HG02610 (cell line): ENCODE measurements at regions not wholly inside any gene's neighbourhood (a gene's known extent, or its start where the extent isn't known, plus 50 kb on each side); places are given as distances from the start of the nearest gene placed in this dataset.

Experiments
- ATAC-seq: cut with Tn5 transposase; IDR thresholded peaks from one replicate; pipeline ENCODE4 v1.9.1; 2021; ENCODE audit warnings: mild to moderate bottlenecking, moderate library complexity; ENCODE audit not compliant: unreplicated experiment

DNA sequence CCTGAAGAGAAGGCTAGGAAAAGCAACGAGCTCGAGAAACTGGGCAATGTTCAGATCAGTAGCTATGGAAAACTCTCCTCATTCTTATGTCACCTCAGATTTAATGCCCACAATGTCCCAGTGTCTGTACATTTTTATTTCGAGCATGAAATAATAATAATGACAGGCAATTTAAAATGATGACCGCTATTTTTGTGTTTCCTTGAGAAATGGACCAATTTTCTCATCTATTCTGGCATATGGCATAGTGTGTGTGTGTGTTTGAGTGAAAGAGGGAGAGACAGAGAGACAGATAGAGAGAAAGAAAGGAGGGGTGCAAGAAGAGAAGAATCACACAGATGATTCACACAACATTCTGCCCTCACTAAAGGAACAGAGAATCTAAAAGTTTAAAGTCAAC is 119.1 kb upstream of the C1orf21 start:
- ATAC-seq = no peak

DNA sequence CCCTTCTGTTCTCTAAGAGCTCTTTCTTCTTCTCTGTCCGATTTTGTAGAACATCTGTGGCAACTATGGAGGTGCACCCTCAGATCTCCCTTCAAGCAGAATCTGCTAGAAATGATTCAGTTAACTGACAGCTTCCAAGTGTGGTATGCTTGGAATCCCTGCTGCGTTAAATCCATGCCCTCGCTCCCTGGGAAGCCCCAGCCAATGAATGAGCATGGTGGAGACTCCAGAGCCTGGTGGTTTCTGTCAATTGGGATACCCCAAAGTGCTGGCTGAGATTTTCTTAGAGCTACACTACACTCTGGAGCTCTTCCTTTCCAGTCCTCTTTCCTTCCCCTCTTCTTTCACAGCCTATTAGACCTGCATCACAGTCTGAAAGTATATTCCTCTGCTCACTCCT is 116.3 kb upstream of the C1orf21 start:
- no peak for ATAC-seq

DNA sequence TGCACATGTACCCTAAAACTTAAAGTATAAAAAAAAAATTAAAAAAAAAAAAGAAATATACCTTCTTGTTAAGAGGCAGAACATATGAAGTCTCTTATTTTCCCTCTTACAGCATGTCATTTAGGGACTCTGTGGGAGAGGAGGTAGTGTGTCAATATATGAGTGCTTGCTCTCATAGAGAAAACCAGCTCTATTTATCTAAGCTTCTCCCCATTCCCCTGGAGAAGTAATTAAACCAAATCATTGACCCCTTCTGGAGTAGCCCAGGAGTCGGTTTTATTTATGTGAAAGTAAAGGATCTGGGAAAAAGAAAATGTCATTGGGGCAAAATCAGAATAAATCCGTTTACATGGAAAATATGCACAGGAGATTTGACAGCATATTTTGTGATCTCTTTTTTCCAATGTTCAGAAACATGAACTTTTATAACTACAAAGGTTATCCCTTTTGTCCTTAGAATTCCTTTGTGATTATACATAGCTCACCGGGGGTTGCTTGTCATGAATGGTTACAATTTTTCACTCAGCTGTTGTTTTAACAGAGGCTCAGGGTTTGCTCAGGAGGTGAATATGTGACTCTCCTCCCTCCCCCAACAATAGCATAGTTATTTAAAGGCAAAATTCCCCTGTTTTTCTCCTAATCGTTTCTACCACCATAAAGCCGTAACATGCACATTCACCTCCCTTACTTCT is 114.5 kb upstream of the C1orf21 start:
- ATAC-seq = no peak

DNA sequence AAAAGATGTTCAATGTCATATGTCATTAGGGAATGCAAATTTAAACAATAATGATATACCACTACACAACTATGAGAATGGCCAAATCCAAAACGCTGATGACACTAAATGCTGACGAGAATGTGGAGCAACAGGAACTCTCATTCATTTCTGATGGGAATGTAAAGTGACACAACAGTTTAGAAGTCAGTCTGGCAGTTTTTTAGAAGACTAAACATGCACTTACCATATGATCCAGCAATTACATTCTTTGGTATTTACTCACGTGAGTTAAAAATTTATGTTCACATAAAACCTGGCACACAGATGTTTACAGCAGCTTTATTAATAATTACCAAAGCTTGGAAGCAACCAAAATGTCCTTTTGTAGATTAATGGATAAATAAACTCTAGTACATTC is 110.4 kb upstream of the C1orf21 start:
- ATAC-seq = no peak

DNA sequence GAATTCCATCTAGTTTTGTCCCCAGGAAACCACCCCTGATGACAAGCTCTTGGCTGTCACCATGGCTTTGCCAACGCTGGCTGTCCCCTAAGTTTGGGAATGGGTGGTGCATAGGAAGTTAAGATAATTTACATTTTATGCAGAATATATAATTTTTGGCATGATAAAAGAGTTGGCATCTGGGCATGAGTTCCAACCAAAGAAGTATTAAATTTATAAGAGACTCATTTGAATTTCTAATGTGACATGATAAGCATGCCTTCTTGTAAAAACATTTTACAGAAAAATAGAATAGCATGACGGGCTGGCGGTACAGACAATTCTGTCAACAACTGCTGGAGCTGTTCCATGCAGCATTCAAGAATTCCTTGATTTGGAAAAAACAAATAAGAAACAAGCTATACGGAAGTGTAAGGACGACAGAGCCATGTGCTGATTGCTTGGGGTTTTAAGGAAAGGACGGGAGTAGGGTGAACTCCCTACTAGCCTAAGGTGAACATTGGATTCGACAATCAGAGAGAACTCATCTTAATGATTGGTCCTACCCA is 106.8 kb upstream of the C1orf21 start:
- ATAC-seq = no peak

DNA sequence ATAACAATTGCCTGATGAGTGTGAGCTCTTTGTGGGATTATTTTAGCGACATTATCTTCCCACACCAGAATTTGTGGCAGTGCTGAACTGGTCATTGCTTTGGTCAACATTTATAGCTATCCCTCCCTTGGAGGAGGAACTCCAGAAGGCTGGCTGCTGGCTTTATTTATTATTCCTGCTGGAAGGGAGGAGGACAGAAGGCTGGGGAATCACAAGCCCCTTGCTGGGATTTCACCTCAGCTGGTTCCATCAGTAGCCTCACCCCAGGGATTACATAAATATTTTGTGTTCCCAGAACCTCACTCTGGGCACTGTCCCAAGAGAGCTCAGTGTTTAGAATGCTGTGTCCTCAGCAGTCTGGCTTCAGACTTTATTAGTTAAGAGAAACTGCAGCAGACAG is 102.8 kb upstream of the C1orf21 start:
- ATAC-seq = no peak

DNA sequence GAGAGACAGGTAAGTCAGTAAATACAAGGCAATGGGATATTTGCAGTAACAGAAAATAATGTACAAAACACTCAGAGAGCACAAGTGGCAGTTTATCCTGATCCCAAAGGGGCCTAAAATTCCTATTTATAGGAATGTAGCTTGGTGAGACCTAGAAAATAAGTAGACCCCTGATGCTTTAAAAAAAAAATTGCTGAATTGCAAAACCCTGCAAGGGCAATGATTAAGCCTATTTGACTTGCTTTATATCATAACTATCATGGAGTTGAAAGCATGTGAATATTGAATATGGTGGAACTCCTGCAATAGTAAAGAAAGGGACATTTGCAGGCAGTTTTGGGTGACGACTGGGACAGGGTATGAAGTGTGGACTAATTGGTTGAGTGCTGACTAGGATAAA is 101.9 kb upstream of the C1orf21 start:
- no peak for ATAC-seq

DNA sequence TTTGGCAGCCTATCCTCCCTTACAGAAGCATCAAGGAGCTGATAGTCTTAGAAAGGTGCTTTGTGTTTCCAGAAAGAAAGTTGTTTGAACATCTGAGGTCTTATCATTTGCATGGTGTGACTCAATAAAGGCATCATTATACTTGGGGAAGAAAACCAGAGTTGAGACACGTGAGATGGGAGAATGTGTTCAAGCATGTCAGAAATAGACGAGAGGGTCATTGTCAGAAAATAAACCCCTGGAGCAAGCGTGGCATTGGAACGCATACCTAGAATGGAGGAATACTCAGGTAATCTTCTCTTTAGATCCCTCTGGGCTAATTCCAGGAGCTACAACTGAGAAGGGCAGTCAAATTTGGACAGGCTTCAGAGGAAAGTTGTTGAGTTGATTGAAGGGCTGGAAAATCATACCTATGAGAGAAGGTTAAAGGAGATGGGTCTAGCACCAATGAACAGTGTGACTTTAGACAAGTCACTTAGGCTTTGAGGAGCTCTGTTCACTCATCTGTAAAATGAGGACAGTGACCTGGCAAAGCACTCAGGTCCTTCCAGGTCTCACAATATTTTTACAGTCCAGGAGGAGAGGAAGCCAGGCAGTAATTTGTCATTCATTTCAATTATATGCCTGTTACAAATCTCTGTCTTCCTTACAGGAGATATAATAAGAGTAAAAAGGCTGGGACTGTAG is 101.3 kb upstream of the C1orf21 start:
- no peak for ATAC-seq

DNA sequence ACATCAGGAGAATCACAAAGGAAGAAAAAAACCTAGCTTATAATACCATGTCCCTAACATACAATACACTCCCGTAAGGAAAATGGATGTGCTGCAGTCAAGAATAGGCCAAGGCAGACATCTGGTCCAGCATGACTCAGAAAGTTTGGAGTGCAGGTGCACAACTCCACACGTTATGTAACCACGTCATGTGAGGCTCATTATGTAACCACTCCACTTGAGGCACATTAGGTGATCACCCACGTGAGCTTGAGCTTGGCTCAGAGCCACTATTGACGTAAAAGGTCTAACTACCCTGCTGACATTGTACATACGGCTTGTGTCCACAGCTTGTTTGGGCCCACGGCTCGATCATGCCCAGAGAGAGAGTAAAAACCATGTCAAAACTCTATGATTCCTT is 99.8 kb upstream of the C1orf21 start:
- ATAC-seq = no peak

DNA sequence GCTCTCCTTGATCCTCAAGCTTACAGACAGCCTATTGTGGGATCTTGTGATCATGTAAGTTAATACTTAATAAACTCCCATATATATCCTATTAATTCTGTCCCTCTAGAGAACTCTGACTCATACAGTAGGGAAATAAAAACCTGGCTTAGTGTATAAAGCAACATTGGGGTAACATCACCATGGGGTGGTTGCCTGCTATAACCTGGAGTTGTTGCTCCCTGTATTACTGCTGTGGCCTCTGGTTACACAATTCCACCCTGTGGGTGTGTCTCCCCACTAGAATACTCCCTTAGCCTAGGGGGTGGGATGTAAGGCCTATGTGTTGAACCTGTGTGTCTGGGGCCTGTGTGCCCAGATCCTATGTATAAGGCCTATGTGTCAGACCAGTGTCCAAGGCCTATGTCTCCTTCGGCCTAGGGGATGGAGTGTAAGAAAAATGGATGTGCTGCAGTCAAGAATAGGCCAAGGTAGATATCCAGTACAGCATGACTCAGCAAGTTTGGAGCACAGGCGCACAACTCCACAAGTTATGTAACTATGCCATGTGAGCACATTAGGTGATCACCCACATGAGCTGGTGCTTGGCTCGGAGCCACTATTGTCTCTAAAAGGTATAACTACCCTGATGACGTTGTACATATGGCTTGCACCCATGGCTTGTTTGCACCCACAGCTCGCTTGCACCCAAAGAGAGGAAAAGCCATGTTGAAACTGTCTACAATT is 96.8 kb upstream of the C1orf21 start:
- ATAC-seq = no peak

DNA sequence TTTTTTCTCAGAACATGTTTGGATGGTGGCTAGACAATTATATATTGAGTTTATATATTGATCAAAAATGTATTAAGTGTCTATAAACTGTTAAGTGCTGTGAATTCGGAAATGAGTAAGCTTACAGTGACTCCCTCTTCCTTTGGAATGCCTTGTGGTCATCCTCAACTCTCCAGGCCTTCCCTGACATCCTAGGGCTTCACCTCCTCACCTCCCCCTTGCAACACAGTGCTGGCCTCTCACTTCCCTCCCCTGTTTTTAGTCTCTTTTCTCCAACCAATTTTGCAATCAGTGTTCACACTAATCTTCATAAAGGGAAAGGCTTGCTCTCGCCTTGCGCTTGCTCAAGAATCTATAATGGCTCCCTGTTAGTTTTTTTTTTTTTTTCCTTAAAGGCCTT is 95.1 kb upstream of the C1orf21 start:
- ATAC-seq = no peak

DNA sequence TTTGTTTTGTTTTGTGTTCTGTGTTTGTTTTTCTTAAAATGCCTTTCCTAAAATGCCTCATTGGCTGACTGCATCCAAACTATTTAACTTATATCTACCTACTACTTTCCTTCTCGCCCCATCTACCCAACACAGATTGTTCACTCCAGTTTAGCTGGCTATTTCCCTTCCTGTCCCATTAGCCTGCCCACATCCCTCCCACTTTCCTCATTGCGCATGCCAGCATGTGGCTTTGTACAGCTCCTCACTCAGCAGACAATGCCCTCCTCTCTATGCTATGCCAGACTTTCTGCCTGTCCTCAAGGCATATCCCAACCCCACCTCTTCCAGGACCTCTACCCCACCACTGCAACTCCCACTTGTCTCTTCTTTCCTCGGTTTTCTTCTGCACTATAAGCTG is 94.7 kb upstream of the C1orf21 start:
- ATAC-seq = no peak

DNA sequence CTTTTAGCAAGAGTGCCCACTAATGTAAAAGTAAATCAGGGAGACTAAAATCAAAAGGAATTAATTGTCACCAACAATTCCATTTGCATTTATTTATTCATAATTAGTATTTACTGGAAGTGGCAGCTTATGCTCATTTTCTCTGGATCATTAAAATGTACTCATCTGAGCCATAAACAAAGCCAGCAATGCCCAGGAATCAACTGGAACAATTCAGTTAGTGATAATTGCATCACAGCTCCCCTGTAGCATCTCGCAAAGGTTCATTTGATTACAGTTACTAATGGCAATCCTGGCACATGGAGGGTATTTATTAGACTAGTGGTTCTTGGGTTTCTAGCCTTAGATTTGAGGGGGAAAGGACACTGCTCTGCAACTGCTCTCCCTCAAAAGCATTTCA is 92.7 kb upstream of the C1orf21 start:
- ATAC-seq = no peak

DNA sequence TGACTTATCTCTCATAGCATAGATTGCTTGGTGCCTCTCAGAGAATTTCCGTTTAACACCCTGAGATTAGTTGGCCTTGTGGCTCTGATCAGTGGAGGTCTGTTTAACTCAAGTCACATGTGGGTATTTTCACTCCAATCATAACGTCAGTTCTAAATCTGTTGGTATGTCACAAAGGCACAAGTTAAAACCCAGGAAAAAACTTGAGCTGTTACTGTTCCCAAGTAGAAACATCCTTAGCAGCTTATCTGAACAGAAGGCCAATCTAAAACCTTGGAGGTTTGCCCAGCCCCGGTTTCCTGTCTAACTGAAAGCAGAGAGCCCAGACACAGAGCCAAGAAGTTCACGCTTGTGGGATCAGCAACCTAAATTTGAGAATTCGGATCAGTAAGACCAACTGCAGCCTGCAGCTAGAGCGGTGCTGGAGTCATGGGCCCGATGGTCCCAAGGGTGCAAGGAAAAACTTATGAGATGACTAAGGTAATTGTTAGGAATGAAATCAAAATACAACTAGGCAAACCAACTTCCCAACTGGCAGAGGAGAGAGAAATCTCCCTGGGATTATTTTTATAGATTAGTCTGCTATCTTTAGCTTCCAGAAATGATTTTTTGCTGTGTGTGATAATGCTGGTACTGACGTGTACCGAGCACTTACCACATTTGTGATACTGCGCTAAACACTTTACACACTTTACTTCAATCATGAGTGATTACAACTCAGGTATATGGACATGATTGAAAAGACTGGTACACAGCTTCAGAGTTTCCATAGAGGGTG is 90.2 kb upstream of the C1orf21 start:
- no peak for ATAC-seq

DNA sequence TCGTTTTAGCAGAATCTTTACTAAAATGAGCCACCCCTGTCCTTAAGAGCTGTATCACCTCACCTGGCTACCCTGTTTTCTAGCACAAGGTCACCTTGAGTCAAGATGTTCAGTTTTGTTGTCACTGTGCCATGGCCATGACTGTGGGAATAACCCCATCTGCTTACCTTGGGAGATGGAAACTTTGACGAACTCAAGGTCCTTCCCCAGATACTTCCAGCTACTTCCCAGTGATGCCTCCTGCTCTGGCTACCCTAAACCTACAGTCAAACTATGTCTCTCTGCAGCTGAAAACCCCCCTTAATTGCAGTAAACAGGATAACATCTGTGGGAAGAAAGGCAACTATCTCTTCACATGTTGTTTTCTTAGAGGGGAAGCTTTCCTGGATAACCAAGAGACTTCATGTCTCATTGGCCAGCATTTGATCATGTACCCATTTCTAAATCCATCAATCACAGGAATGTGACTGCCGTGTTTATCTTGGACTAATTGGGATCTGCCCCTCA is 89.5 kb upstream of the C1orf21 start:
- ATAC-seq = no peak

DNA sequence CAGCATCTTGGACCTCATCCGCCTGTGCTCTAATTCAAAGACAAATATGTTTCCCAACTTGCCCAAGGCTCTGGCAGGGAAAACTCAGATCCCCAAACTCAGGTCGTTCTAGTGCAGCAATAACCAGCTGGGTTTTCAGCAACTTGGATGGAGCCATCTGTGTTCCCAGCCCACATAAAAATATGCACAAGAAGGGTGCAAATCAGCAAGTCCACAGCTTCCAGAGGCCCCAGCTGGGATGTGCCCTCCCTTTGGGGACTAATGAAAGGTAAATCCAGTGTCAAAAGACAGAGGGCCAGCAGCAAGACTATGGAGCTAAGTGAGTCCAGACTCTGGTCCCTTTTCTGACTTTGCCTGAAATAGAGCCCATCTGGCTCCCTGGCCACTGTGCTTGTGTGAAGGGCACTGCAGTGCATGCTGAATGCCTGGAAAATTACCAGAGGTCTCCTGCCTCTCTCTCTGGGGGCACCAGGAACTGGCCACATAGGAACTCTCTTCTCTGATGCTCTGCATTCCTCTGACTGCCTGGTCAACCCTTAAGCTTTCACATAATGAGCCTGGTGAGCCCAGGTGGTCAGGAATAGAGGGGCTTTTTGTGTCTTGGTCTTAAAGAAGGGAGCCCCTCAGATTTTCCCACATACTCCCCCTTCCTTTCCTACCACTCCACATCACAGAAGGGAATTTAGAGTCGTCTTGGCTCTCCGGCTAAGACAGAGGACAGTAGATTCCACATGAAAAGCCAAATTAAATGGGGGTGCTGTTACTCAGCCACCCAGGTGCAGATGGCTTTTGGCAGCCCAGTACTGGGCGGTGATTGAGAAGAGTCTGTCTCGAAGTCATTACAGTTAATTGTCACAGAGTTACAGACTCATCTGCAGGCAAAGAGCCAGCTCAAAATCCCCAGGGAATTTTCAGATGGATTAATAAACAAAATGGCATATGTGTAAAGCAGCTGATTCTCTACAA is 88.1 kb upstream of the C1orf21 start:
- ATAC-seq = no peak

DNA sequence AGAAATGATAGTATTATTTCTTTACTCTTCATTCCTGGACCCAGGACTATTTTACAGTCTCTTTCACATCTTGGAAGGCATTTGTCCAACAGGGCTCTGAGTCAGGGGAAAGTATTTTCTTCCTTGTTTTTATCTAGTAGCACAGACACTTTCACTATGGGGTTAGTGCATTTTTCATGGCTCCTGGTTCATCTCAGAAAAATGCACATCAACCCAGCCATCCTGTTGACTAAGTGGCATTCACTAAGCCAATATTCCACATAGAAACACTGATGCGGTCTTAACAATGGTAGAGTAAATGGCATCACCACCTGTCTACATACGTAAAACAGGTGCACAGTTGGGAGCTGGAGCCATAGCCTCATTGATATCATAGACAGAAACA is 87.4 kb upstream of the C1orf21 start:
- ATAC-seq = no peak

DNA sequence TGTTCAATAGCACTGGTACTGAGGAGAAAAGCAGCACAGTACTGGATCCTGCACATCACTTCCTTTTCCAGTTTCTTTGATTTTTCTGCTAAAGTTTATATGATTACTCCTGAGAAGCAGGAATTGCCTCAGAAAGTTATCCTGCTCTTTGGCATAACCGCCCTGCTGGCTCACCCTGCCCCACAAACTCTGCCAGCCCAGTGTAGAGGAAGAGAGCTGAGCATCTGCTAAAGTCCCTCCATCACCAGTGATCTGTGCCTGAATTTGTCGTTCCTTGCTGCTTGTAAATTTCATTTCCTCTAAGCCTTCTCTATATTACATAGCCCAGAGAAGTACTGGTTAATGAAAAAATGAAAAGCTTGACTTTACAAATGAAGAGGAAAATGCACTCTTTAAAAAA is 87.0 kb upstream of the C1orf21 start:
- ATAC-seq = no peak

DNA sequence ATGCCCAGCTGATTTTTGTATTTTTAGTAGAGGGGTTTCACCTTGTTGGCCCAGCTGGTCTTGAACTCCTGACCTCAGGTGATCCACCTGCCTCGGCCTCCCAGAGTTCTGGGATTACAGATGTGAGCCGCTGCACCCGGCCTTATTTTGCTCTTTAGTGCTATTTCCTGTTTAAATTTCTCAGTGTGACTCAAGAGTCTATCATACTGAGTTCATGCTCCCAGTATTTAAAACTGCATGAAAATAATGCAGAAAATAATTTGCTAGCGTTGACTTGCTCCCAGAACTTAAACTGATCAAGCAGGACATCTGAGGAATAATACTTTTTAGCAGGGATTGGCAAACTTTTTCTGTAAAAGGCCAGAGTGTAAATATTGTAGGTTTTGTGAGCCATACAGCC is 86.4 kb upstream of the C1orf21 start:
- ATAC-seq = no peak

DNA sequence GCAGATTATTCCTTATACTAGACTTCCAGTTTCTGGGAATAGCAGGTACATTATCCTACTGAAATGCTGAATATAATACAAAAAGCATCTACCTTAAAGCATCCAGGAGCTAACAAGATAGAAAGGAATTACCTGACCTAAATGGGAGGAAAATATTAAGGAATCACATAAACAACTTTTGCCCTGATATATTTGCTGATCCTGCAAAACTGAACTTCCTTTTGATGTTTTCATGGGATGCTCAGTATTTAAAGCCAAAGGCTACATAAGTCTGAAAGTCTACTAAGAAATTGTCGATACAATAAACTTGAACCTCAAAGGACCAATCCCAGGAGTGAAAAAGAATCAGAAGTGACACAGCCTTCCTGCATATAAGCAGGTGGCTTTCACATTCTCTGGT is 85.6 kb upstream of the C1orf21 start:
- no peak for ATAC-seq
